Stimulated activated CD4-positive, alpha-beta T cell treated with anti-CD3 and anti-CD28 coated beads, Interleukin-1b, Interleukin-23, amount 100 ng/mL, for 24 hours (primary cell): ENCODE measurements at regions not wholly inside any gene's neighbourhood (a gene's known extent, or its start where the extent isn't known, plus 50 kb on each side); places are given as distances from the start of the nearest gene placed in this dataset.
"Not testable (repeated sequence)": the region's sequence is repeated elsewhere in the genome, so short reads cannot be mapped to it uniquely, and the experiment has no call there.

Experiments used
- DNase-seq, 4 experiments: peaks; one replicate each; pipeline ENCODE4 v3.0.0-alpha.2; 2020; ENCODE audit warnings: low read depth in 4 of 4, low spot score in 1 of 4

DNA sequence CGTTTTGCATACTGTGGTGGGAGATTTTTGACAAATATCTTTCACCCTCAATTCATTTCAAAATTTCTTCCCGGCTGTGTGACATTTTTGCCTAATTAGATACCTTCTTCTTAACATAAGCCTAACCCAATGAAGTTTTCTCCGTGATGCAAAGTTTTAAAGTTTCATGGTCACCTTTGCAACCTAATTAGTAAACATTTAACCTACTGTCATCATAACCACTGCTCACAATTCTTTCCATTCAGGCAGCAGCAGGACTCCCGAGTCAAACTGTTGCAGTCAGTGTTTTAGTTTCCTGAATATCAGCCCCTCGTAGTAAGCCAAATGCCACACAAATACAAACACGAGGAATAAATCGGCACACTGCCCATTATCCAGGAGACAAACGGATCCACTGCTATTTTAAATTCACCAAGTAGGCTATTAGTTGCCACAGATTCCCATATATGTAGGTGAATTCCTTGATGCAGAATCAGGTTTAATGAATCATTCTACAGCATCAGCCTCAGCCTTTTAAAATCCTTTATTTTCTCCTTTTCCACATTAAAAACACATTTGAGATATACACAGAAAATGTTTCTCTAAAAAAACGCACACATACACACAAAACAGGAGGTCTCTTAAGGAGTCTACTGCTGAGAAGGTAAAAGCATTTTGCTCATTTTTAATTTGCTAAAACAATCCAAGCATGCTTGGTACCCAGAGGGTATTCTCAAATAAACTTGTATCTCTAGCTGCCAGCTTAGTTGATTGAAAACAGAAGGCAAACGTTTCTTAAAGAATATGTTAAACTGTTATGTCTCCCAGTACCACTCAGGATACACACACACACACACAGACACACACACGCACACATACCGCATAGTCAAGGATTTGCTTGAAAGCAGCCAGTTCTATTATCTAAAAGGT, 106.5 kb upstream of the KCTD1 start:
- DNase-seq = no peak

DNA sequence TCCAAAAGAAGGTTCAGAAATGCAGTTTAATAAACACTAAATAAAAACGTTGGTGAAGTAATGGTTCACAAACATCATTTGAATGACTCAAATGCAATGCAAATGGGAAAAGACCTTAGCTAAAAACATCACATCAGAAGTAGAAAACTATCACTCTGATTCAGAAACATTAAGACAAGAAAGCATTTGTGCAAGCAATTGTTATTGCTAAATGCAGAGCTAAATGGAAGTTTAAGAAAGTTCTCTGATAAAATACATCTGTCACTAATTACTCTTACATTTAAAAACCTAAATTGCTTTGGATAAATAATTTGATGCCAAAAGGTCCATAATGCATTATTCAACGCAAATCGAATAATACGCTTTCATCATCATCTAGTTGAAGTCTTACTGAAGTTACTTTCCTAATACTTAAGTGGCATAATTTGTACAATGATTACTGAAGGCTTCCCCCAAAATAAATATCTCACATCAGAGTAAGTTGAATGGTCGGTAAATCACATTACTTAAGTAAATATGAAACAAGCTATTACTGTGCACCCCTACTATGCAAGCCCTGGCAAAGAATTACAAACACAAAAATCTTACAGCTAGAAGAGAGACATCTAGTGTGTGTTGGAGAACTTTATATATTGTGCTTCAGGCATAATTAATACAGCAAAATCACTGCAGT, 105.7 kb upstream of the KCTD1 start:
- no peak for DNase-seq

- no peak for DNase-seq
Observed at GRCh38 chr18:26652501-26652900, 104.1 kb upstream of the KCTD1 start.

- DNase-seq = no peak
Observed at GRCh38 chr18:26650310-26651268, 102.2 kb upstream of the KCTD1 start.

- DNase-seq = no peak
Observed at GRCh38 chr18:26649193-26649543, 100.8 kb upstream of the KCTD1 start.

DNA sequence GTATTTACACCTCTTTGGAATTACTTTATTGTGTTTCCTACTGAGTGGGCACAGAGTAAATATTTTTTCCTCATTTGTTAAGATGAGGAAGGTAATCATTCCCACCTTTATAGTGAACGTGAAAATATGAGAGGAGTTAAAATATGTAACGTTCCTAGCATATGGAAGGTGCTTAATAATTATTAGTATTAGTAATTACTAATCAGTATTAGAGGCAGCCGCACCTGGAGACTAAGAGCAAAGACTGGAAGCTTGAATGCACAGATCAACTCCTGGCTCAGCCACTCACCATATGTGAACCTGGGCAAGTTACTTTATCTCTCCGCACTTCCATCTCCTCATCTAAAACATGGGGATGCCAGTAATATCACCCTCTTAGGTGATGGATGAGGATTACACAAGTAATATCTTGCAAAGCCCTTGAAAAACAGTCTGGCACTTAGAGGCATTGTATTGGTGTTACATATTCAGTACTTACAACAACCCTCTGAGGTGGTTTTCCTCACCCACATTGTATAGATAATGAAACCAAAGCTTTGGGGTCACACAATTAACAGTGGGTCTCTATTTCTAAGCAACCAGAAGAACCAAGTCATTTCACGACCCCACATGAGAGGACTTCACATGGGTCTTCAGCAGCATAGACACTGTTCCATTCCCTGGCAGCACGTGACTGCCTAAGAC, 100.3 kb upstream of the KCTD1 start:
- no peak for DNase-seq

DNA sequence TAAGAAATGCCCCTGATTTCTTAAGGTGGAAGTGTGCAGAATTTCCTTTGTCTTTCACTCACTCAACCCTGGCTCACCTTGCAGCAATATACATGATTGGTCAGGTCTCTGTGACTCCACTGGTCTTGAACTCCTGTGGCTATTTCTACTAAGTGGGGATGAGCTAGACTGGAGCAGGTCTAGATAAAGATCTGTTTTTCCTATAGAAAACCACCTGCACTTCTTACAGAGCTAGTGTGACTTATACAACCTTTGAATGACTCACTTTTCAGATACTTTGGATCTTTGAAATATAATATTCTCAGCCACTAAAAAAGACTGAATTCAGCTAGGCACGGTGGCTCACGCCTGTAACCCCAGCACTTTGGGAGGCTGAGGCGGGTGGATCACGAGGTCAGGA, 98.5 kb upstream of the KCTD1 start:
- DNase-seq = no peak

DNA sequence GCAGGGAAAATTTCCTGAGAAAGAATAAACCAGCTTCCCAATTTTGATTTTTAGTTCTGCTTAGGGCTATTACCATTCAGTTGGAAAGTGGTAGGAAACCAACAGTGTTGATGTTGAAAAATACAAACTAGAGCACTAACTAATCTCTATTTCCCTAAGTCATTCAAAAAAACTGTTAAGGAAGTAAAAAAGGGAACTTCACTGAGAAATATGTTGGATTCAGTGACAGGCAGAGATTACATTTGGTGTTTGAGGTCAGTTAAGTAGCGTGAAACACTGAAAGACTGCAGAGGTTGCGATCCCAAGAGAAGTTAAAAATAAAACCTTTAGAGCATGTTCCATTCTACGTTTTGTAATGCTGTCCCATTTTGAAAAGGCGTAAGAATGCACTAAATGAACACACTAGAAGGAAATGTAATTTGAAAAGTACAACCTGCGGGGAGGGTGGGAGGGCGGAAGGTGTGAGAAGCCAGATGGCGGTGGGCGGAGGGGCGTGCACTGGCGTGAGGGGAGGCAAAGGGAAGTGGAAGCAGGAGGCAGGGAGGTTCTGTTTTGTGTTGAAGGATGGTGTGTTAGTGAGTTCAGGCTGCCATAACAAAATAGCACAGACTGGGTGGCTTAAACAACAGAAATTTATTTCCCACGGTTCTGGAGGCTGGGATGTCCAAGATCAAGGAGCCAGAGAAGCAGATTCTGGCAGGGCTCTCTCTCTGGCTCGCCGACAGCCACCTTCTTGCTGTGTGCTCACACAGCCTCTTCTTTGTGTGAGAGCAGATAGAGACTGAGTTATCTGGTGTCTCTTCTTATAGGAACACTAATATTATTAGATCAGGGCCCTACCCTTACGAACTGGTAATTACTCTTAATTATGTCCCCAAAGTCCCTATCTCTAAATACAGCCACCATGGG, 94.3 kb upstream of the KCTD1 start:
- DNase-seq = no peak

GRCh38 chr18:26640541-26640940, 92.2 kb upstream of the KCTD1 start:
- DNase-seq = no peak

DNA sequence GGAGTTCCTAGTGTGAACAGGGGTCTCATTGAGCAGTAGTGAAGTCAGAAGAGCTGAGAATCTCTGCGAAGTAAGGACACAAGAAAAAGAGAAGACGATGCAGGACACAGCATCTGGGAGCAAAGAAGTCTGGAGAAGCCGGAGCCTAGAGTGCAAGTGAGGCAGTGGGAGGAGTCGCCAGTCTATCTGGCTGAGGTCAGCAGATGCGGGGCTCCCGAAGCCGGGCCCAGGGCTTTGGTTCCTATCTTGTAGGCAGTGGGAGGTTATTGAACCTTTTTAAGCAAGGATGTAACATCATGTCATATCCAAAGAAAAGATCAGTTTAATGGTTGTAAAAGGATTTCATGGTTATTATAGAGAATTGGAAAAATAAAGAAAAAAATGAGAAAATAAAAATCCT, 90.8 kb upstream of the KCTD1 start:
- DNase-seq = no peak

DNA sequence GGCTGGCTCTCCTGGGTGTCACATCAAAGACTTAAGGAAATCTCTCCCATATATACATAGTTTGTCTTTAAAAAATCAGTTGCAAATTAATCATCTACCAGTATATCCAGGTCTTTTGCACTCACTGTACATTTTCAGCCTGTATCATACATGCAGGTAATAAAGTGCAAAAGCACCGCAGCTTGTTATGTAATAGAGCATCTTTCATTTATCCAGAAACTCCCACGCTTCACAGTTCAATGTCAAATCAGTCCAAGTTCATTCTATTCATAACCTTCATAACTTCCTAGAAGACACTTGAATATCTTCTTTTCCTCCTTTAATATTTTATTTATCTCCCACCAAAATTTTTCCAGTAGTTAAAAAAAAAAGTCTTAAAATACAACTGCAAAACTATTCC, 89.6 kb upstream of the KCTD1 start:
- DNase-seq = no peak

DNA sequence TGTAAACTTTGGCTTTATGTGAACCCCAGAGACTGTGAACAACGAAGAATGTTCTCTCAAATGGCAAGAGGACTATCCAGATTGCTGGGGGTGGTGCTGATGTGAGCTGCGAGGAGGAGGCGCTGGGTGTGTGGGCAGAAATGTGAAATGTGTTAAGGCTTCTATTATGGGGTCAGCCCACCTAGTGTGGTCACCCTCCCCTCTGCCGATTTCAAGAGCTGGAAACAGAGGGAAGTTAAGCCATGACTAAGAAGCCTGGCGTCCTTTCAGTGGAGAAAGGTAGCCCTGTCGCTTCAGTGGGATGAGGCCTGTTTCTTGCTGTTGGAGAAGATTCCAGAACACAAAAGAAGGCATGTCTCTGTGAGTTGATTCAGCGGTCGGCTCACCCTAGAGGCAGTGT, 89.0 kb upstream of the KCTD1 start:
- DNase-seq = no peak

- no peak for DNase-seq
Observed at GRCh38 chr18:26635466-26635865, 87.1 kb upstream of the KCTD1 start.

DNA sequence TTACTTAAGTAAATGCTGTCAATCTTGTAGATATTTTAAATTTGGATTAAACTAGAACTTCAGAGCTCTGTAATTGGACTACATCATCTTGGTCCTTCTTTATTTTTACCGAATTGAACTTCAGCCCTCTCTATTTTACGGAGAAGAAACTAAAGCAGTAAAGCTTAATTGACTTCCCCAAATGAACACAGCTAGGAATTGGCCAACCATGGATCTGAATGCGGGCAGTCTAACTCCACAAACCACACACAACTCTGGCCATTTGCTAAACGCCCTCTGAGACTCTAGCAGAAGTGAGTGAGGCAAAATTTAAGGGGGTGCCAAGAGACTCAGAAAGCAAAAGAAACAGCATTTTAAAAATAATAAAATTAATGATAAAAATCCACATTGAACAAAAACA, 86.3 kb upstream of the KCTD1 start:
- DNase-seq = no peak

GRCh38 chr18:26631135-26631534, 82.8 kb upstream of the KCTD1 start:
- DNase-seq = no peak

- no peak for DNase-seq
Observed at GRCh38 chr18:26630596-26630995, 82.2 kb upstream of the KCTD1 start.

DNA sequence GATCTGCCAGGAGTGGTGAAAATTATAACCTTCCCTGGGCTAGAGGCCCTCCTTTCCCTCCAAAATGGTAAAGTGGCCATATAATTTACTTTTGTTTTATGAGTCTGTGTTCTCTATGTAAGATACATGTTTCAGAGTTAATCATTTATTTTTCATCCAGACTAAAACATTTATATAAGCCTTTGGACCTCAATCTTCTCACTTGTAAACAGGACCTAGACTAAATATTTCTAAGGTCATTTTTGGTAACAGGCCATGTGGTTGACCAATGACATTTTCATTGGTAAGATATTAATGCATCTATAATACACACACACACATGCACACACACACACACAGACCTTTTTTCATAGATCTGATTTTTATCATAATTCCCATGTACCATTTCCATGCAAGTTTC, 79.7 kb upstream of the KCTD1 start:
- no peak for DNase-seq

GRCh38 chr18:26624443-26624842, 76.1 kb upstream of the KCTD1 start:
- DNase-seq = no peak

- DNase-seq = not testable (repeated sequence)
Observed at GRCh38 chr18:26623314-26623713, 75.0 kb upstream of the KCTD1 start.
